Liver (tissue), 7 donors: ENCODE measurements at regions not wholly inside any gene's neighbourhood (a gene's known extent, or its start where the extent isn't known, plus 50 kb on each side); places are given as distances from the start of the nearest gene placed in this dataset.

Experiments used
- DNase-seq: peaks from one replicate; pipeline ENCODE4 v3.0.0-alpha.2; 2017; ENCODE audit warnings: low spot score
- H3K27ac ChIP-seq, 2 donors: one replicate each; pipeline ENCODE4 v1.7.0; 2013; ENCODE audit warnings: inconsistent platforms in 2 of 2, low read length in 2 of 2, control low read depth in 1 of 2, low read depth in 1 of 2, mild to moderate bottlenecking in 1 of 2
- H3K27me3 ChIP-seq, 4 donors: one replicate each; pipeline versions ENCODE4 v1.6.1 to v1.7.0; 2013; ENCODE audit warnings: low read length in 3 of 4, inconsistent platforms in 1 of 4, mild to moderate bottlenecking in 1 of 4, moderate library complexity in 1 of 4; ENCODE audit not compliant: control insufficient read depth in 4 of 4, insufficient read depth in 4 of 4
- H3K36me3 ChIP-seq, 4 donors: one replicate each; pipeline versions ENCODE4 v1.6.1 to v1.7.0; 2013; ENCODE audit warnings: low read length in 3 of 4, mild to moderate bottlenecking in 3 of 4, low read depth in 1 of 4, moderate library complexity in 1 of 4; ENCODE audit not compliant: control insufficient read depth in 4 of 4, insufficient read depth in 3 of 4
- H3K4me1 ChIP-seq, 4 donors: one replicate each; pipeline versions ENCODE4 v1.6.1 to v1.7.0; 2013; ENCODE audit warnings: low read length in 3 of 4, mild to moderate bottlenecking in 3 of 4, moderate library complexity in 1 of 4; ENCODE audit not compliant: control insufficient read depth in 4 of 4, insufficient read depth in 4 of 4
- H3K4me3 ChIP-seq, 3 donors: one replicate each; pipeline versions ENCODE4 v1.6.1 to v1.7.0; 2013; ENCODE audit warnings: low read length in 3 of 3, control low read depth in 1 of 3, low read depth in 1 of 3, mild to moderate bottlenecking in 1 of 3
- H3K9ac ChIP-seq, 2 donors: one replicate each; pipeline ENCODE4 v1.7.0; 2013; ENCODE audit warnings: low read length in 2 of 2, mild to moderate bottlenecking in 2 of 2, moderate library complexity in 2 of 2, control low read depth in 1 of 2, low read depth in 1 of 2
- H3K9me3 ChIP-seq, 4 donors: one replicate each; pipeline versions ENCODE4 v1.6.1 to v1.7.0; 2013; ENCODE audit warnings: low read length in 3 of 4; ENCODE audit not compliant: control insufficient read depth in 4 of 4
- ATF3 ChIP-seq: IDR thresholded peaks from 2 replicates; pipeline ENCODE4 v1.6.1; 2016; ENCODE audit warnings: antibody characterized with exemption
- EGR1 ChIP-seq, 2 donors: IDR thresholded peaks; 2 replicates each; pipeline ENCODE4 v1.6.1; 2016 to 2018; ENCODE audit warnings: antibody characterized with exemption in 2 of 2, low read depth in 2 of 2
- FOXA1 ChIP-seq: IDR thresholded peaks from 2 replicates; pipeline ENCODE4 v1.6.1; 2016; ENCODE audit warnings: antibody characterized with exemption
- FOXA2 ChIP-seq: IDR thresholded peaks from 2 replicates; pipeline ENCODE4 v1.6.1; 2016; ENCODE audit warnings: antibody characterized with exemption
- GABPA ChIP-seq, 2 donors: IDR thresholded peaks in 1 of 2; conservative IDR thresholded peaks in 1 of 2; 2 replicates each; pipeline ENCODE4 v1.6.1; 2016; ENCODE audit warnings: antibody characterized with exemption in 2 of 2, mild to moderate bottlenecking in 1 of 2, moderate library complexity in 1 of 2
- HNF4A ChIP-seq, 2 donors: conservative IDR thresholded peaks; 2 replicates each; pipeline ENCODE4 v1.6.1; 2016; ENCODE audit warnings: antibody characterized with exemption in 2 of 2, mild to moderate bottlenecking in 2 of 2
- HNF4G ChIP-seq: IDR thresholded peaks from 2 replicates; pipeline ENCODE4 v1.6.1; 2016; ENCODE audit warnings: antibody characterized with exemption
- JUND ChIP-seq, 2 donors: IDR thresholded peaks; 2 replicates each; pipeline ENCODE4 v1.6.1; 2016; ENCODE audit warnings: antibody characterized with exemption in 2 of 2
- NR2F2 ChIP-seq: IDR thresholded peaks from 2 replicates; pipeline ENCODE4 v1.6.1; 2016; ENCODE audit warnings: antibody characterized with exemption
- RAD21 ChIP-seq, 2 donors: IDR thresholded peaks; 2 replicates each; pipeline ENCODE4 v1.6.1; 2016; ENCODE audit warnings: antibody characterized with exemption in 2 of 2, mild to moderate bottlenecking in 2 of 2
- RXRA ChIP-seq, 2 donors: IDR thresholded peaks; 2 replicates each; pipeline ENCODE4 v1.6.1; 2017 to 2018; ENCODE audit warnings: antibody characterized with exemption in 2 of 2, mild to moderate bottlenecking in 1 of 2
- SP1 ChIP-seq: IDR thresholded peaks from 2 replicates; pipeline ENCODE4 v1.6.1; 2018; ENCODE audit warnings: antibody characterized with exemption, mild to moderate bottlenecking
- TAF1 ChIP-seq: conservative IDR thresholded peaks from 2 replicates; pipeline ENCODE4 v1.6.1; 2016; ENCODE audit warnings: antibody characterized with exemption, mild to moderate bottlenecking
- YY1 ChIP-seq: IDR thresholded peaks from 2 replicates; pipeline ENCODE4 v1.6.1; 2016; ENCODE audit warnings: antibody characterized with exemption, mild to moderate bottlenecking
- WGBS: extraction: QIAGEN DNeasy Blood & Tissue Kit; methylation state at CpG from one replicate; pipeline ENCODE4 v1.1.7; 2013; 5-methylcytosine and 5-hydroxymethylcytosine counted together
- TF ChIP-seq, protein P1 (sequence below): IDR thresholded peaks from 2 replicates; pipeline ENCODE4 v1.6.1; 2016; ENCODE audit warnings: antibody characterized with exemption
- TF ChIP-seq, protein P2 (sequence below): IDR thresholded peaks from 2 replicates; pipeline ENCODE4 v1.6.1; 2016; ENCODE audit warnings: antibody characterized with exemption
- TF ChIP-seq, protein P3 (sequence below): IDR thresholded peaks from 2 replicates; pipeline ENCODE4 v1.6.1; 2016; ENCODE audit warnings: antibody characterized with exemption, mild to moderate bottlenecking
- donor health status: healthy.
- donor health status: healthy.
- donor health status: healthy.
- donor health status: healthy.

DNA sequence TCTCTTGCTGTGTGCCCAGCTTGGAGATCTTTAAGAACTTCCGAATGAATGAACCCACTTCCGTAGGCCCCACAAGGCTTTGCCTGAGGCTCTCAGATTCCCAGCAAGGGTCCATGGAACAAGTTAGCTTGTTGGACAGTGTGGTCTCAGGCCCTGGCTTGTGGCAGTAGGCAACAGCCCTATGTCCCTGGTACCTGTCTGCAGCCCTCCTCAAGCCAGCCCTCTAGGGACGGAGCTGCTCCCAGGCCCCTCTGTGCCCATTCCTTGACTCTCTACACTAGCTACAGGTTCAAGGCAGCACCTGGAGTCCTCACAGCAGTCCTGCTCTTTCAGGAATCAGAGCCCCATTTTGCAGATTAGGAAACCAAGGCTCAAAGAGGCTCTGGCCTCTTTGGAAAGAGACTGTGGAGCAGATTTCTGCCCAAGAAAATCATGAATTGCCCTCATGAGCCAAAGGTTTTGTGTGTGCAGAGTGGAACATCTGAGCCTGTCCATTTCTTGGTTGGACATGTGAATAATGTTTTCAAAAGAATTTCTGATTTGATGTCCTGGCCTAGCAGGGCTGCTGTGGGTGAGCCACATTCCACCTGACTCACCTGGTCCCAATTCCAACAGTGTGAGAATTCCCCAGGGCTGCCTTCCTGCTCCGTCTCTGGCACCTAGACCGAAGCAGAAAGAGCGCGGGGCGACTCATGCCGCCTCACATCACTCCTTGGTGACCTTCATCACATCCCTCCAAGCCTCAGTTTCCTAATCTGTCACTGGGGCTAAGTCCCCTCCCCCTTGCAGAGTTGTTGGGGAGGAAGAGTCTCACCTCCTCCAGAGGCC is 131.7 kb downstream of the BARX1 start:
- Histone ChIP-seq H3K36me3 (no peaks in the 10 kb centered on the region), H3K9ac (no peak overlapping the region), H3K9me3 (peaks cover 0 to 4% (median 0%) of the 10 kb centered on the region in 4 donors), H3K4me1 (peaks cover 0 to 2% (median 0%) of the 10 kb centered on the region in 4 donors), H3K4me3 (no peak overlapping the region), H3K27ac (no peak overlapping the region), H3K27me3 (peaks cover 0 to 15% (median 3%) of the 10 kb centered on the region in 4 donors)
- WGBS, result 89% methylated on average over 9 of the region's 9 CpGs
- DNase-seq, result no peak
- TF ChIP-seq TAF1, result no peak
- TF ChIP-seq, protein P1, sequence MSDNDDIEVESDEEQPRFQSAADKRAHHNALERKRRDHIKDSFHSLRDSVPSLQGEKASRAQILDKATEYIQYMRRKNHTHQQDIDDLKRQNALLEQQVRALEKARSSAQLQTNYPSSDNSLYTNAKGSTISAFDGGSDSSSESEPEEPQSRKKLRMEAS, result no peak
- TF ChIP-seq ATF3, result no peak
- no peak for TF ChIP-seq EGR1 (IDR thresholded peaks at IDR 0.05; ENCODE audit: low read depth in 2 of 2)
- no peak for TF ChIP-seq JUND (IDR thresholded peaks at IDR 0.05)
- TF ChIP-seq, protein P2, sequence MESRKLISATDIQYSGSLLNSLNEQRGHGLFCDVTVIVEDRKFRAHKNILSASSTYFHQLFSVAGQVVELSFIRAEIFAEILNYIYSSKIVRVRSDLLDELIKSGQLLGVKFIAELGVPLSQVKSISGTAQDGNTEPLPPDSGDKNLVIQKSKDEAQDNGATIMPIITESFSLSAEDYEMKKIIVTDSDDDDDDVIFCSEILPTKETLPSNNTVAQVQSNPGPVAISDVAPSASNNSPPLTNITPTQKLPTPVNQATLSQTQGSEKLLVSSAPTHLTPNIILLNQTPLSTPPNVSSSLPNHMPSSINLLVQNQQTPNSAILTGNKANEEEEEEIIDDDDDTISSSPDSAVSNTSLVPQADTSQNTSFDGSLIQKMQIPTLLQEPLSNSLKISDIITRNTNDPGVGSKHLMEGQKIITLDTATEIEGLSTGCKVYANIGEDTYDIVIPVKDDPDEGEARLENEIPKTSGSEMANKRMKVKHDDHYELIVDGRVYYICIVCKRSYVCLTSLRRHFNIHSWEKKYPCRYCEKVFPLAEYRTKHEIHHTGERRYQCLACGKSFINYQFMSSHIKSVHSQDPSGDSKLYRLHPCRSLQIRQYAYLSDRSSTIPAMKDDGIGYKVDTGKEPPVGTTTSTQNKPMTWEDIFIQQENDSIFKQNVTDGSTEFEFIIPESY, result no peak
- no peak for TF ChIP-seq RAD21 (IDR thresholded peaks at IDR 0.05)
- TF ChIP-seq FOXA1, result no peak
- TF ChIP-seq YY1, result no peak
- no peak for TF ChIP-seq NR2F2
- no peak for TF ChIP-seq HNF4G
- no peak for TF ChIP-seq SP1
- TF ChIP-seq, protein P3, sequence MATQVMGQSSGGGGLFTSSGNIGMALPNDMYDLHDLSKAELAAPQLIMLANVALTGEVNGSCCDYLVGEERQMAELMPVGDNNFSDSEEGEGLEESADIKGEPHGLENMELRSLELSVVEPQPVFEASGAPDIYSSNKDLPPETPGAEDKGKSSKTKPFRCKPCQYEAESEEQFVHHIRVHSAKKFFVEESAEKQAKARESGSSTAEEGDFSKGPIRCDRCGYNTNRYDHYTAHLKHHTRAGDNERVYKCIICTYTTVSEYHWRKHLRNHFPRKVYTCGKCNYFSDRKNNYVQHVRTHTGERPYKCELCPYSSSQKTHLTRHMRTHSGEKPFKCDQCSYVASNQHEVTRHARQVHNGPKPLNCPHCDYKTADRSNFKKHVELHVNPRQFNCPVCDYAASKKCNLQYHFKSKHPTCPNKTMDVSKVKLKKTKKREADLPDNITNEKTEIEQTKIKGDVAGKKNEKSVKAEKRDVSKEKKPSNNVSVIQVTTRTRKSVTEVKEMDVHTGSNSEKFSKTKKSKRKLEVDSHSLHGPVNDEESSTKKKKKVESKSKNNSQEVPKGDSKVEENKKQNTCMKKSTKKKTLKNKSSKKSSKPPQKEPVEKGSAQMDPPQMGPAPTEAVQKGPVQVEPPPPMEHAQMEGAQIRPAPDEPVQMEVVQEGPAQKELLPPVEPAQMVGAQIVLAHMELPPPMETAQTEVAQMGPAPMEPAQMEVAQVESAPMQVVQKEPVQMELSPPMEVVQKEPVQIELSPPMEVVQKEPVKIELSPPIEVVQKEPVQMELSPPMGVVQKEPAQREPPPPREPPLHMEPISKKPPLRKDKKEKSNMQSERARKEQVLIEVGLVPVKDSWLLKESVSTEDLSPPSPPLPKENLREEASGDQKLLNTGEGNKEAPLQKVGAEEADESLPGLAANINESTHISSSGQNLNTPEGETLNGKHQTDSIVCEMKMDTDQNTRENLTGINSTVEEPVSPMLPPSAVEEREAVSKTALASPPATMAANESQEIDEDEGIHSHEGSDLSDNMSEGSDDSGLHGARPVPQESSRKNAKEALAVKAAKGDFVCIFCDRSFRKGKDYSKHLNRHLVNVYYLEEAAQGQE, result no peak
- no peak for TF ChIP-seq FOXA2
- no peak for TF ChIP-seq RXRA (IDR thresholded peaks at IDR 0.05)
- no peak for TF ChIP-seq GABPA (IDR thresholded peaks at IDR 0.05 in 1 of 2, conservative IDR thresholded peaks at IDR 0.05 in 1 of 2)

- no peak overlapping the region for H3K9ac ChIP-seq
- H3K9me3 ChIP-seq, result peaks cover 0 to 4% (median 0%) of the 10 kb centered on the region in 4 donors
- DNase-seq, result no peak
- TF ChIP-seq, protein P3, result no peak
- no peak for TF ChIP-seq ATF3
- no peak for TF ChIP-seq RAD21 (IDR thresholded peaks at IDR 0.05)
- no peak for TF ChIP-seq YY1
- TF ChIP-seq JUND (IDR thresholded peaks at IDR 0.05), result no peak
- no peak for TF ChIP-seq HNF4A (conservative IDR thresholded peaks at IDR 0.05)
- no peak overlapping the region for H3K4me3 ChIP-seq
- H3K36me3 ChIP-seq, result no peaks in the 10 kb centered on the region
- H3K27me3 ChIP-seq, result peaks cover 0 to 15% (median 2%) of the 10 kb centered on the region in 4 donors
- 92% methylated on average over 6 of the region's 6 CpGs for WGBS
- H3K4me1 ChIP-seq, result no peaks in the 10 kb centered on the region
- no peak overlapping the region for H3K27ac ChIP-seq
These were observed 132.9 kb downstream of the BARX1 start for GRCh38 chr9:93822229-93822628.
